ENCODE measurements at regions not wholly inside any gene's neighbourhood (a gene's known extent, or its start where the extent isn't known, plus 50 kb on each side); places are given as distances from the start of the nearest gene placed in this dataset.

DNA sequence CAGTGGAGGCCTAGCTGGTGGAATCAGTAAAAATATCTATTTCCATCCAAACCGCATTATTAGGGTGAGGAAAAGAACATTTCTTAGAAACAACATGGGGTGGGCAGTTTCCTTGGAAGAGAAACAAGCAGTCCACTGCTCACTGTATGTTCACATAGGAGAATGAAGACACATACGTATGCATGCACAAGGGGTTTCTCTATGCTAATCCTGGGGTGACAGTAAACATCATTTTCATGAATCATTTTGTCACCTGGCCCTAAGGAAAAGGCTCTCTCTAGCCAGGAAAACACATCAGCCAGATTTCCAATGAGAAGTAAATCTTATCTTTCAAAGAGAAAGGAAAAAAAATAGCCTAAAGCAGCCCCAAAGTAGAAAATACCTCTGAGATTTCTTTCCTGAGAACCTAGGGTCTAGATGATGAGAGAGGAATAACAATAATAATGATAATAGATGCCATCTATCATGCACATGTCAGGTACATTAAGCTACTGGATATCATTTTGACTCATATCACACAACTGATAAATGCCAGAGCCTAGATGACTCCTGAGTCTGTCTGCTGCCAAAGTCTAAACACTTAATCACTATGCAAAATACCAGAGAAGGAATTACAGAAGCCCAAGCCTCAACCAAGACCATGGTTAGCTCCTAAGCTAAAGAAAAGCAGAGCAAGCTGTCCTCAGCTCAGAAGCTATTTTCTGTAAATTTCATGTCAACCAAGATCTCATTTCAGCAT is 520.5 kb upstream of the TMPO start:
- TF ChIP-seq, protein P1, sequence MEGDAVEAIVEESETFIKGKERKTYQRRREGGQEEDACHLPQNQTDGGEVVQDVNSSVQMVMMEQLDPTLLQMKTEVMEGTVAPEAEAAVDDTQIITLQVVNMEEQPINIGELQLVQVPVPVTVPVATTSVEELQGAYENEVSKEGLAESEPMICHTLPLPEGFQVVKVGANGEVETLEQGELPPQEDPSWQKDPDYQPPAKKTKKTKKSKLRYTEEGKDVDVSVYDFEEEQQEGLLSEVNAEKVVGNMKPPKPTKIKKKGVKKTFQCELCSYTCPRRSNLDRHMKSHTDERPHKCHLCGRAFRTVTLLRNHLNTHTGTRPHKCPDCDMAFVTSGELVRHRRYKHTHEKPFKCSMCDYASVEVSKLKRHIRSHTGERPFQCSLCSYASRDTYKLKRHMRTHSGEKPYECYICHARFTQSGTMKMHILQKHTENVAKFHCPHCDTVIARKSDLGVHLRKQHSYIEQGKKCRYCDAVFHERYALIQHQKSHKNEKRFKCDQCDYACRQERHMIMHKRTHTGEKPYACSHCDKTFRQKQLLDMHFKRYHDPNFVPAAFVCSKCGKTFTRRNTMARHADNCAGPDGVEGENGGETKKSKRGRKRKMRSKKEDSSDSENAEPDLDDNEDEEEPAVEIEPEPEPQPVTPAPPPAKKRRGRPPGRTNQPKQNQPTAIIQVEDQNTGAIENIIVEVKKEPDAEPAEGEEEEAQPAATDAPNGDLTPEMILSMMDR (IDR thresholded peaks at IDR 0.05) = no peak
- TF ChIP-seq POLR2A (IDR thresholded peaks at IDR 0.05) = no peak

Measured in adrenal gland (tissue), 5 donors.